ENCODE measurements at regions not wholly inside any gene's neighbourhood (a gene's known extent, or its start where the extent isn't known, plus 50 kb on each side); places are given as distances from the start of the nearest gene placed in this dataset.

DNA sequence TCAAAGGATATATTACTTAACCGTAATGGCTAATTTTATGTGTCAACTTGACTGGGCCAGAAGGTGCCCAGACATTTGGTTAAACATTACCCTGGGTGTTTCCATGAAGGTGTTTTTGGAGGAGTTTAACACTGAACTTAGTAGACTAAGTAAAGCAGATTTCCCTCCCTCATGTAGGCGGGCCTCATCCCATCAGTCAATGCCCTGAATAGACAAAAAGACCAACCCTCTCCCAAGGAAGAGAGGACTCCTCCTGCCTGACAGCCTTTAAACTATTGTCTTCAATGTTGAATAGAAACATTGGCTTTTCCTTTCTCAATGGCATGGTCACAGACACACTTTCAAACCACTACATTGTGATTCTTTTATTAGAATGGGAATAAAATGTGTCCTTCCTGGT, 121.9 kb downstream of the SETD4 start:
- no peak for DNase-seq (ENCODE audit: low read depth in 2 of 3, low spot score in 1 of 3)

DNA sequence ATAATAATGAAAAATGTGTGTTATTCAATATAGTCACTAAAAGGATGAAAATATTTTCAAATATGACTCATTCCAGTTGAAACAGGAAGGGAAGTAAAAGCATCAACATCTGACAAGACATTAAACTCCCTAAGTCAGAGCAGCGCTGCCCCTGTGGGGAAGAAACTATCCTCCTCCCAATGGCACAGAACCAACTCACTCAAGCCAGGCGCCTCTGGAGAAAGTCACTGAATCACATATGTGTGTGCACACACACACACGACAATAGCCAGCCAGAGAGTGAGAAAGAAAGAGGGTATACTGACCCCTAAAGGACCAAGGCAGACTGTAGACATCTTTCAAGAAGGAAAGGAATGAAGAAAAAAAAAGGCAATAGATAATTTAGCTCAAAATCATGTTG, 126.9 kb downstream of the SETD4 start:
- no peak for DNase-seq (ENCODE audit: low read depth in 2 of 3, low spot score in 1 of 3)

- DNase-seq (ENCODE audit: low read depth in 2 of 3, low spot score in 1 of 3): peak in 2 of 3 donors; percentile 11 to 14
Observed at GRCh38 chr21:35932232-35932911, 128.0 kb downstream of the SETD4 start.

DNA sequence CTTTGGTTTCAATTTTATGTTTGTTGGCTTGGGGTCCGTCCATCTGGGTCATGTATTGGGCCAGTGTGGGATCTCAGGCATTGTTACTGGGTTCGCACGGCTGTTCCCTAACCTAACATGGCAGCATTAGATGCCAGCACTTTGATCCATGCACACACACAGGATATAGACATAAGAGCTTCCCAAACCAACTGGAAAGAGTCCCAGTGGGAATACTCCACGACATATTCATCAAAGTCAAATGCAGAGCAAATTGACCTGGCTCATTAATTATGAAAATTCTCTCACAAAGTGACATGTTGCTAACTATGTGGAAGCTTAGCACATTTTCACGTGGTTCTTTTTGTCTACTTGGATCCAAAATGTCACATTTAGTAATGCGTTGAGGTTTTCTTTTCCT, 130.4 kb downstream of the SETD4 start:
- DNase-seq (ENCODE audit: low read depth in 2 of 3, low spot score in 1 of 3): no peak

GRCh38 chr21:35927262-35927661, 133.1 kb downstream of the SETD4 start:
- DNase-seq (ENCODE audit: low read depth in 2 of 3, low spot score in 1 of 3): no peak

GRCh38 chr21:35926003-35926740, 134.2 kb downstream of the SETD4 start:
- no peak for DNase-seq (ENCODE audit: low read depth in 2 of 3, low spot score in 1 of 3)

GRCh38 chr21:35925497-35925896, 134.8 kb downstream of the SETD4 start:
- DNase-seq (ENCODE audit: low read depth in 2 of 3, low spot score in 1 of 3): no peak

GRCh38 chr21:35924714-35925301, 135.5 kb downstream of the SETD4 start:
- no peak for DNase-seq (ENCODE audit: low read depth in 2 of 3, low spot score in 1 of 3)

- DNase-seq (ENCODE audit: low read depth in 2 of 3, low spot score in 1 of 3): no peak
Observed at GRCh38 chr21:35923971-35924370, 136.4 kb downstream of the SETD4 start.

GRCh38 chr21:35922618-35923017, 137.7 kb downstream of the SETD4 start:
- DNase-seq (ENCODE audit: low read depth in 2 of 3, low spot score in 1 of 3): no peak

DNA sequence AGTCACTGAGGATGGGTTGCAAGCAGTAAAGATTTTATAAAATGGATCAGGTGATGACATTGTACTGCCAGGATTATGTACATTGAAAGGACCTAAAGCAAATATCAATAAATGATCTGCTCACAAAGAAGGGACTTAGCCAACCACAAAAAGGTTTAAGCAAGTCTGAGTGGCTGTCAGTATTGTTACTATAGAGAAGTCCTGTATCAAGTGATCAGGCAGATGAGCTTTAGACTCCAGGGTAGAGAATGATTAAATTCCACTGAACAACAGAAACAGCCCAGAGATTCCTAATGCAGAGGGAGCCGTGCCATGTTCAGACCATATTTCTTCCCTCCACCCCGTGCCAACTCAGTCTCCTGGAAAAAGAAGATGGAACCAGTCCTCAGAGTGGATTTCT, 138.9 kb downstream of the SETD4 start:
- DNase-seq (ENCODE audit: low read depth in 2 of 3, low spot score in 1 of 3): no peak

GRCh38 chr21:35920436-35920835, 139.9 kb downstream of the SETD4 start:
- no peak for DNase-seq (ENCODE audit: low read depth in 2 of 3, low spot score in 1 of 3)

DNA sequence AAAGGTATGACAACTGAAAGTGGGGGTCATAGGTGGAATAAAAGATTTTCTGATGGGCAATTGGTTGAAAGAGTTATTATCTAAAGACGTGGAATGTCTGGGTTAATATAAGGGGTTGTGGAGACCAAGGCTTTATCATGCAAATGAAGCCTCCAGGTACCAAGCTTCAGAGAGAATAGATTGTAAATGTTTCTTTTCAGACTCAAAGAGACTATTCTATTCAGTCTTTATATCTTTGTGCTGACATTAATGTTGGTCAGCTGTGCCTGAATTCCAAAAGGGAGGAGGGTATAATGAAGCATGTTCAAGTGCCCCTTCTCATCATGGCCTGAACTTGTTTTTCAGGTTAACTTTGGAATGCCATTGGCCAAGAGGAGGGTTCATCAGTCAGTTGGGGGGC, 145.3 kb downstream of the SETD4 start:
- DNase-seq (ENCODE audit: low read depth in 2 of 3, low spot score in 1 of 3): no peak

GRCh38 chr21:35911412-35912191, 148.7 kb downstream of the SETD4 start:
- no peak for DNase-seq (ENCODE audit: low read depth in 2 of 3, low spot score in 1 of 3)

GRCh38 chr21:35909456-35910223, 150.7 kb downstream of the SETD4 start:
- no peak for DNase-seq (ENCODE audit: low read depth in 2 of 3, low spot score in 1 of 3)

- no peak for DNase-seq (ENCODE audit: low read depth in 2 of 3, low spot score in 1 of 3)
Observed at GRCh38 chr21:35908311-35909078, 151.8 kb downstream of the SETD4 start.

- no peak for DNase-seq (ENCODE audit: low read depth in 2 of 3, low spot score in 1 of 3)
Observed at GRCh38 chr21:35906586-35906985, 153.7 kb downstream of the SETD4 start.

DNA sequence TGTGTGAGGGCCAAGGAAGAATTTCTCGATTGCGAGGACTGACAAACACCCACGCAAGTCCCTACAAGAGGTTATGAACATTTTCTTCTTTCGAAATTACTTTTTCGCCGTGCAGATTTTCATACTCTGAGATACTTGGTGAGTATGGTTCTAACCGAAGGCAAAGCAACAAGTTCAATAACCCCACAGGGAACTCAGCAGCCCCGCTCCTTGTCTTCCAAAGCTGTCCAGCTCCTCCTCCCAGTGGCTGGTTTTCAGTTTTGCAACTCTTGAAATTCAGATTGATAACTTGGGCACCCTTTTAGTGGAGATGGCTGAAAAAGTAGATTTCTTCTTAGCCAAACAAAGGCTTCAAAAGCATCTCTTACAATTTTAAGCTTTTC, 154.4 kb downstream of the SETD4 start:
- DNase-seq (ENCODE audit: low read depth in 2 of 3, low spot score in 1 of 3): no peak

- DNase-seq (ENCODE audit: low read depth in 2 of 3, low spot score in 1 of 3): no peak
Observed at GRCh38 chr21:35905096-35905962, 155.0 kb downstream of the SETD4 start.
